ENCODE measurements at regions not wholly inside any gene's neighbourhood (a gene's known extent, or its start where the extent isn't known, plus 50 kb on each side); places are given as distances from the start of the nearest gene placed in this dataset.

DNA sequence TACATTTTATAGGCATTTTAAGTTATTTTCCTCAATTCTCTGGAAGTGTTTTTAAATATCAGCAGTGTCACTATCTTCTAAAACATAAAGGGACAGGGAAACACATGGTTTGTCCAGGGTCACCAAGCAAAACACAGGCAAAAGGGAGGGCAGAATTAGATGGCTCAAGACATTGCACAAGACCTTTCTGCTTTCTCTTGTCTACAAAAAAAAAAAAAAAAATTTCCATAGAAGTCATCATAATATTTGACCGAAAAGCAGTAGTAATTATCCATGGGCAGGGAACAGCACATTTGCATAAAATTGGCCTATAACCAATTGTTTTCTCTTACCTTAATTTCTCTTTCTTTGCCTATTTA, 703.1 kb upstream of the FZD8 start:
- Mint-ChIP-seq H3K4me3 (ENCODE audit: unreplicated experiment) (no peak overlapping the region), H3K36me3 (ENCODE audit: low read depth, unreplicated experiment) (no peaks in the 10 kb centered on the region), H3K4me1 (ENCODE audit: unreplicated experiment) (no peaks in the 10 kb centered on the region), H3K27me3 (ENCODE audit: unreplicated experiment) (no peaks in the 10 kb centered on the region), H3K9me3 (ENCODE audit: unreplicated experiment) (no peaks in the 10 kb centered on the region), H3K27ac (ENCODE audit: unreplicated experiment) (no peak overlapping the region)
- DNase-seq (ENCODE audit: low spot score): no peak
- TF ChIP-seq, protein P1, sequence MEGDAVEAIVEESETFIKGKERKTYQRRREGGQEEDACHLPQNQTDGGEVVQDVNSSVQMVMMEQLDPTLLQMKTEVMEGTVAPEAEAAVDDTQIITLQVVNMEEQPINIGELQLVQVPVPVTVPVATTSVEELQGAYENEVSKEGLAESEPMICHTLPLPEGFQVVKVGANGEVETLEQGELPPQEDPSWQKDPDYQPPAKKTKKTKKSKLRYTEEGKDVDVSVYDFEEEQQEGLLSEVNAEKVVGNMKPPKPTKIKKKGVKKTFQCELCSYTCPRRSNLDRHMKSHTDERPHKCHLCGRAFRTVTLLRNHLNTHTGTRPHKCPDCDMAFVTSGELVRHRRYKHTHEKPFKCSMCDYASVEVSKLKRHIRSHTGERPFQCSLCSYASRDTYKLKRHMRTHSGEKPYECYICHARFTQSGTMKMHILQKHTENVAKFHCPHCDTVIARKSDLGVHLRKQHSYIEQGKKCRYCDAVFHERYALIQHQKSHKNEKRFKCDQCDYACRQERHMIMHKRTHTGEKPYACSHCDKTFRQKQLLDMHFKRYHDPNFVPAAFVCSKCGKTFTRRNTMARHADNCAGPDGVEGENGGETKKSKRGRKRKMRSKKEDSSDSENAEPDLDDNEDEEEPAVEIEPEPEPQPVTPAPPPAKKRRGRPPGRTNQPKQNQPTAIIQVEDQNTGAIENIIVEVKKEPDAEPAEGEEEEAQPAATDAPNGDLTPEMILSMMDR (IDR thresholded peaks at IDR 0.05; ENCODE audit: unreplicated experiment): no peak

DNA sequence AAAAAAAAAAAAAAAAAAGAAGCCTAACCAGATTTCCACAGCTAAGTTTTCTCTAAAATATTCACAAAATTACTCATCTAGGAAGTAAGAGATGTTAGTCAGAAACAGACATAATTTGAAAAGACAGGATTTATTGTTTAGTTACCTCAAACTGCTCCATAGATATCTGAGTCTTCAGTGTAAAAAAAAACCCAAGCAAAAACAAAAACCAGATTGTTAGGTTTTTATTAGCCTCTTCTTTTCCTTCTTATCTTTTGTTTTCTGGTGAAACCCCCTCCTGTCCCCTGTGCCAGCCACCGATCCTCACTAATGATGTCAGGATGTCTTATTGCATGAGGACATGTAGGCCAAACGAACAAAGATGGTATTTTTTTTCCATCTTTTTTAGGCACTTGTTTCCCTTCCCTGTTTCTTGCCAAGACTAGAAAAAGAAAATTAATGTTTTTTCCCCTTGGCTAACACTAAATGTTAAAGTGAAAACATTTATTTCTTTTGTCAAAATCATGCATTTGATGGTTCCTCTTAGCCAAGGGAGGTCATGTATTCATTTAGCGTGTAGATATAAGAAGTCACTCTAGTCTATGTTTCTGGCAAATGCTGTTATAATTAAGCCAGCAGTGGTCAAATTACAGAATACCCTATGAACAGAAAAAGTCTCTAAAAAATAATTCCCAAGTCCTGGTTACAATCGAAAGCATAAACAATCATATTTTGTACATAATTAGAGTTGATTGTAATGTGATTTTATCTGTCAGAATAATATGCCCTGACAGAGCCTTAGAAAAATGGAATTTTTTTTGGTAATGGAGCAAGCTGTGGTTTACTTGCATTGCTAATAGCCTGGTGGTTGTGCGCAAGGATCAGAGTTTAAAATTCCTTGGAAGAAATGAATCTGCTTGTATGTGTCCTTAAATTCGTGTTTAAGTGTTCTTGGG, 702.4 kb upstream of the FZD8 start:
- no peak overlapping the region for H3K27ac Mint-ChIP-seq (ENCODE audit: unreplicated experiment)
- no peak overlapping the region for H3K4me3 Mint-ChIP-seq (ENCODE audit: unreplicated experiment)
- no peaks in the 10 kb centered on the region for H3K4me1 Mint-ChIP-seq (ENCODE audit: unreplicated experiment)
- H3K27me3 Mint-ChIP-seq (ENCODE audit: unreplicated experiment): no peaks in the 10 kb centered on the region
- H3K36me3 Mint-ChIP-seq (ENCODE audit: low read depth, unreplicated experiment): no peaks in the 10 kb centered on the region
- DNase-seq (ENCODE audit: low spot score): no peak
- TF ChIP-seq, protein P1 (IDR thresholded peaks at IDR 0.05; ENCODE audit: unreplicated experiment): no peak
- H3K9me3 Mint-ChIP-seq (ENCODE audit: unreplicated experiment): no peaks in the 10 kb centered on the region

DNA sequence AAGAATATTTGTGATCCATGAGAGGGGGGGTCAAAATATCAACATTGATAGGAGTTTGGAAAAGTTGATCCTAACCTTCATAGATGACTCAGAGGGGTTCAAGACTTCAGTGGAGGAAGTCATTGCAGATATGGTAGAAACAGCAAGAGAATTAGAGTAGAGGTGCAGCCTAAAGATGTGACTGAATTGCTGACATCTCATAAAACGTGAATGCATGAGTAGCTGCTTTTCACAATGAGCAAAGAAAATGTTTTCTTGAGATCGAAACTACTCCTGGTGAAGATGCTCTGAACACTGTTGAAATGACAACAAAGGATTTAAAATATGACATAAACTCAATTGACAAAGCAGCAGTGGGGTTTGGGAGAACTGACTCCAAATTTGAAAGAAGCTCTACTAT, 700.7 kb upstream of the FZD8 start:
- no peaks in the 10 kb centered on the region for H3K9me3 Mint-ChIP-seq (ENCODE audit: unreplicated experiment)

GRCh38 chr10:36341471-36341870, 699.4 kb upstream of the FZD8 start:
- Mint-ChIP-seq H3K9me3 (ENCODE audit: unreplicated experiment) (no peaks in the 10 kb centered on the region), H3K4me1 (ENCODE audit: unreplicated experiment) (no peaks in the 10 kb centered on the region), H3K4me3 (ENCODE audit: unreplicated experiment) (no peak overlapping the region), H3K36me3 (ENCODE audit: low read depth, unreplicated experiment) (no peaks in the 10 kb centered on the region), H3K27ac (ENCODE audit: unreplicated experiment) (no peak overlapping the region), H3K27me3 (ENCODE audit: unreplicated experiment) (no peaks in the 10 kb centered on the region)
- no peak for DNase-seq (ENCODE audit: low spot score)
- TF ChIP-seq, protein P1 (IDR thresholded peaks at IDR 0.05; ENCODE audit: unreplicated experiment): no peak

More for the DNA sequence above, 700.7 kb upstream of the FZD8 start:
- TF ChIP-seq, protein P1 (IDR thresholded peaks at IDR 0.05; ENCODE audit: unreplicated experiment): no peak
- Mint-ChIP-seq H3K4me1 (ENCODE audit: unreplicated experiment) (no peaks in the 10 kb centered on the region), H3K4me3 (ENCODE audit: unreplicated experiment) (no peak overlapping the region), H3K27me3 (ENCODE audit: unreplicated experiment) (no peaks in the 10 kb centered on the region), H3K36me3 (ENCODE audit: low read depth, unreplicated experiment) (no peaks in the 10 kb centered on the region), H3K27ac (ENCODE audit: unreplicated experiment) (no peak overlapping the region)
- no peak for DNase-seq (ENCODE audit: low spot score)

DNA sequence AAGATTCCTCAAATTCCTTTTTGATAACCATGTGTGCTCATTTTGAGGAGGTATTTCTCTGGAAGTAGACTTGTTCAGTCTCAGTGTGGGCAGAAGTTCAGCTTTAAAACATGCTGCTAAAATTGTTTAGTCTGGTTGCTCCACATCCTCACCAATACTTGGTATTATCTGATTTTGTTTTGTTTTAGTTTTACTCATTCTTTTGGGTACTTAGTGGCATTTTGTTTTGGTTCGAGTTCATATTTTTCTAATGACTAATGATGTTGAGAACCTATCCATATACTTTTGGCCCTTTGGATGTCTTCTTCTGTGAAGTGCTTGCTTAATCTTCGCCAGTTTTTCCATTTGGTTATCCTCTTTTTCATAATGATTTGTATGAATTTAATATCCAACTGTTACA, 694.2 kb upstream of the FZD8 start:
- no peaks in the 10 kb centered on the region for H3K4me1 Mint-ChIP-seq (ENCODE audit: unreplicated experiment)
- H3K36me3 Mint-ChIP-seq (ENCODE audit: low read depth, unreplicated experiment): no peaks in the 10 kb centered on the region
- H3K27ac Mint-ChIP-seq (ENCODE audit: unreplicated experiment): no peak overlapping the region
- no peak for DNase-seq (ENCODE audit: low spot score)
- no peaks in the 10 kb centered on the region for H3K27me3 Mint-ChIP-seq (ENCODE audit: unreplicated experiment)
- no peaks in the 10 kb centered on the region for H3K9me3 Mint-ChIP-seq (ENCODE audit: unreplicated experiment)
- H3K4me3 Mint-ChIP-seq (ENCODE audit: unreplicated experiment): no peak overlapping the region
- TF ChIP-seq, protein P1 (IDR thresholded peaks at IDR 0.05; ENCODE audit: unreplicated experiment): no peak

All from endothelial cell (in vitro differentiated cells).